H1 (cell line): ENCODE measurements at regions not wholly inside any gene's neighbourhood (a gene's known extent, or its start where the extent isn't known, plus 50 kb on each side); places are given as distances from the start of the nearest gene placed in this dataset.

Experiments used
- CHD1 ChIP-seq: IDR thresholded peaks from 2 replicates; pipeline ENCODE4 v1.6.1; 2012; ENCODE audit warnings: low read depth, low read length, improper control_type of control experiment
- EZH2 ChIP-seq: fragments of 200-600 bp; sonication (generic); IDR thresholded peaks from 2 replicates; pipeline ENCODE4 v1.7.1; 2012; ENCODE audit warnings: low read depth, mild to moderate bottlenecking, moderate library complexity, low read length, inconsistent platforms; ENCODE audit not compliant: severe bottlenecking
- RFX5 ChIP-seq: IDR thresholded peaks from 2 replicates; pipeline ENCODE4 v1.6.1; 2011; ENCODE audit warnings: low read depth, low read length, improper control_type of control experiment, borderline replicate concordance
- SP2 ChIP-seq: IDR thresholded peaks from 2 replicates; pipeline ENCODE4 v1.6.1; 2012; ENCODE audit warnings: mild to moderate bottlenecking, low read length, inconsistent platforms
- SRF ChIP-seq: IDR thresholded peaks from 2 replicates; pipeline ENCODE4 v1.6.1; 2011; ENCODE audit warnings: mild to moderate bottlenecking, low read depth, low read length, moderate library complexity
- TF ChIP-seq, protein P1 (sequence below): fragments of 300-600 bp; sonication (generic); IDR thresholded peaks from 2 replicates; pipeline ENCODE4 v1.7.1; 2012; ENCODE audit warnings: low read length, moderate library complexity, mild to moderate bottlenecking, inconsistent platforms; ENCODE audit not compliant: insufficient replicate concordance
- TF ChIP-seq, protein P2 (sequence below): IDR thresholded peaks from 2 replicates; pipeline ENCODE4 v1.6.1; 2011; ENCODE audit warnings: low read length, improper control_type of control experiment

DNA sequence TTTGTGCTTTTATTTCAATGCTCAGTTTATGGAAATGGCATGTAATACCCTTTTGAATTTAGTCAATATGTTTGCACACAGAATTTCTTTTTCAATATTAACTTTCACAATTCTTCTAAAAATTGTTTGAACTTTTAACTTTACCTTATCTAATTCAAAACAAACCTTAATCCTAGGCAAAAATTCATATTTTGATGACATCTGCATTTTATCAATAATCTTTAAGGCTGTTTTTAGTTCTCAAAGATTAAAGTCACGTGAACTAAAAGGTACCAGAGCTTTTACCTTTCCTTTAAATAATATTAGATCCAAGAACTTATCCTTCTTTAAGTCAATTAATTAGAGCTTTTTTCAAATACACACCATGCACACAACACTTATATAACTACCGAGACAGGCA is 218.9 kb upstream of the NCAM2 start (continued):
- TF ChIP-seq, protein P1, sequence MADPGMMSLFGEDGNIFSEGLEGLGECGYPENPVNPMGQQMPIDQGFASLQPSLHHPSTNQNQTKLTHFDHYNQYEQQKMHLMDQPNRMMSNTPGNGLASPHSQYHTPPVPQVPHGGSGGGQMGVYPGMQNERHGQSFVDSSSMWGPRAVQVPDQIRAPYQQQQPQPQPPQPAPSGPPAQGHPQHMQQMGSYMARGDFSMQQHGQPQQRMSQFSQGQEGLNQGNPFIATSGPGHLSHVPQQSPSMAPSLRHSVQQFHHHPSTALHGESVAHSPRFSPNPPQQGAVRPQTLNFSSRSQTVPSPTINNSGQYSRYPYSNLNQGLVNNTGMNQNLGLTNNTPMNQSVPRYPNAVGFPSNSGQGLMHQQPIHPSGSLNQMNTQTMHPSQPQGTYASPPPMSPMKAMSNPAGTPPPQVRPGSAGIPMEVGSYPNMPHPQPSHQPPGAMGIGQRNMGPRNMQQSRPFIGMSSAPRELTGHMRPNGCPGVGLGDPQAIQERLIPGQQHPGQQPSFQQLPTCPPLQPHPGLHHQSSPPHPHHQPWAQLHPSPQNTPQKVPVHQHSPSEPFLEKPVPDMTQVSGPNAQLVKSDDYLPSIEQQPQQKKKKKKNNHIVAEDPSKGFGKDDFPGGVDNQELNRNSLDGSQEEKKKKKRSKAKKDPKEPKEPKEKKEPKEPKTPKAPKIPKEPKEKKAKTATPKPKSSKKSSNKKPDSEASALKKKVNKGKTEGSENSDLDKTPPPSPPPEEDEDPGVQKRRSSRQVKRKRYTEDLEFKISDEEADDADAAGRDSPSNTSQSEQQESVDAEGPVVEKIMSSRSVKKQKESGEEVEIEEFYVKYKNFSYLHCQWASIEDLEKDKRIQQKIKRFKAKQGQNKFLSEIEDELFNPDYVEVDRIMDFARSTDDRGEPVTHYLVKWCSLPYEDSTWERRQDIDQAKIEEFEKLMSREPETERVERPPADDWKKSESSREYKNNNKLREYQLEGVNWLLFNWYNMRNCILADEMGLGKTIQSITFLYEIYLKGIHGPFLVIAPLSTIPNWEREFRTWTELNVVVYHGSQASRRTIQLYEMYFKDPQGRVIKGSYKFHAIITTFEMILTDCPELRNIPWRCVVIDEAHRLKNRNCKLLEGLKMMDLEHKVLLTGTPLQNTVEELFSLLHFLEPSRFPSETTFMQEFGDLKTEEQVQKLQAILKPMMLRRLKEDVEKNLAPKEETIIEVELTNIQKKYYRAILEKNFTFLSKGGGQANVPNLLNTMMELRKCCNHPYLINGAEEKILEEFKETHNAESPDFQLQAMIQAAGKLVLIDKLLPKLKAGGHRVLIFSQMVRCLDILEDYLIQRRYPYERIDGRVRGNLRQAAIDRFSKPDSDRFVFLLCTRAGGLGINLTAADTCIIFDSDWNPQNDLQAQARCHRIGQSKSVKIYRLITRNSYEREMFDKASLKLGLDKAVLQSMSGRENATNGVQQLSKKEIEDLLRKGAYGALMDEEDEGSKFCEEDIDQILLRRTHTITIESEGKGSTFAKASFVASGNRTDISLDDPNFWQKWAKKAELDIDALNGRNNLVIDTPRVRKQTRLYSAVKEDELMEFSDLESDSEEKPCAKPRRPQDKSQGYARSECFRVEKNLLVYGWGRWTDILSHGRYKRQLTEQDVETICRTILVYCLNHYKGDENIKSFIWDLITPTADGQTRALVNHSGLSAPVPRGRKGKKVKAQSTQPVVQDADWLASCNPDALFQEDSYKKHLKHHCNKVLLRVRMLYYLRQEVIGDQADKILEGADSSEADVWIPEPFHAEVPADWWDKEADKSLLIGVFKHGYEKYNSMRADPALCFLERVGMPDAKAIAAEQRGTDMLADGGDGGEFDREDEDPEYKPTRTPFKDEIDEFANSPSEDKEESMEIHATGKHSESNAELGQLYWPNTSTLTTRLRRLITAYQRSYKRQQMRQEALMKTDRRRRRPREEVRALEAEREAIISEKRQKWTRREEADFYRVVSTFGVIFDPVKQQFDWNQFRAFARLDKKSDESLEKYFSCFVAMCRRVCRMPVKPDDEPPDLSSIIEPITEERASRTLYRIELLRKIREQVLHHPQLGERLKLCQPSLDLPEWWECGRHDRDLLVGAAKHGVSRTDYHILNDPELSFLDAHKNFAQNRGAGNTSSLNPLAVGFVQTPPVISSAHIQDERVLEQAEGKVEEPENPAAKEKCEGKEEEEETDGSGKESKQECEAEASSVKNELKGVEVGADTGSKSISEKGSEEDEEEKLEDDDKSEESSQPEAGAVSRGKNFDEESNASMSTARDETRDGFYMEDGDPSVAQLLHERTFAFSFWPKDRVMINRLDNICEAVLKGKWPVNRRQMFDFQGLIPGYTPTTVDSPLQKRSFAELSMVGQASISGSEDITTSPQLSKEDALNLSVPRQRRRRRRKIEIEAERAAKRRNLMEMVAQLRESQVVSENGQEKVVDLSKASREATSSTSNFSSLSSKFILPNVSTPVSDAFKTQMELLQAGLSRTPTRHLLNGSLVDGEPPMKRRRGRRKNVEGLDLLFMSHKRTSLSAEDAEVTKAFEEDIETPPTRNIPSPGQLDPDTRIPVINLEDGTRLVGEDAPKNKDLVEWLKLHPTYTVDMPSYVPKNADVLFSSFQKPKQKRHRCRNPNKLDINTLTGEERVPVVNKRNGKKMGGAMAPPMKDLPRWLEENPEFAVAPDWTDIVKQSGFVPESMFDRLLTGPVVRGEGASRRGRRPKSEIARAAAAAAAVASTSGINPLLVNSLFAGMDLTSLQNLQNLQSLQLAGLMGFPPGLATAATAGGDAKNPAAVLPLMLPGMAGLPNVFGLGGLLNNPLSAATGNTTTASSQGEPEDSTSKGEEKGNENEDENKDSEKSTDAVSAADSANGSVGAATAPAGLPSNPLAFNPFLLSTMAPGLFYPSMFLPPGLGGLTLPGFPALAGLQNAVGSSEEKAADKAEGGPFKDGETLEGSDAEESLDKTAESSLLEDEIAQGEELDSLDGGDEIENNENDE: no peak
- TF ChIP-seq EZH2 (no peak), SRF (no peak), RFX5 (no peak), SP2 (no peak), CHD1 (no peak)
- TF ChIP-seq, protein P2, sequence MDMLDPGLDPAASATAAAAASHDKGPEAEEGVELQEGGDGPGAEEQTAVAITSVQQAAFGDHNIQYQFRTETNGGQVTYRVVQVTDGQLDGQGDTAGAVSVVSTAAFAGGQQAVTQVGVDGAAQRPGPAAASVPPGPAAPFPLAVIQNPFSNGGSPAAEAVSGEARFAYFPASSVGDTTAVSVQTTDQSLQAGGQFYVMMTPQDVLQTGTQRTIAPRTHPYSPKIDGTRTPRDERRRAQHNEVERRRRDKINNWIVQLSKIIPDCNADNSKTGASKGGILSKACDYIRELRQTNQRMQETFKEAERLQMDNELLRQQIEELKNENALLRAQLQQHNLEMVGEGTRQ: no peak
